HepG2 (cell line): ENCODE measurements at regions not wholly inside any gene's neighbourhood (a gene's known extent, or its start where the extent isn't known, plus 50 kb on each side); places are given as distances from the start of the nearest gene placed in this dataset.

Source experiments
- ATAC-seq: fragments of 200-7000 bp; cut with Tn5 transposase; 3 replicates; pipeline ENCODE4 v1.9.1; 2020; ENCODE audit warnings: mild to moderate bottlenecking, moderate library complexity
- BruUV-seq: library from RNA; stranded (reverse); fragments of 400-500 nt; replicated peaks from 2 replicates; lab custom pipeline; 2021; lab: Mats Ljungman, UMichigan
- CTCF ChIA-PET: fragments of 300-600 bp; formaldehyde crosslinking; extraction: SDS; loops from one replicate; lab custom pipeline; 2021; ENCODE audit warnings: low total read pairs, inconsistent platforms, low intra/inter-chr PET ratio; lab: Yijun Ruan, JAX
- POLR2A ChIA-PET: fragments of 350-600 bp; sonication (Branson Sonifier 250); formaldehyde crosslinking; loops from one replicate; lab custom pipeline; 2020; ENCODE audit warnings: antibody characterized with exemption, inconsistent platforms; lab: Yijun Ruan, JAX
- DNase-seq: peaks from one replicate; pipeline ENCODE4 v3.0.0-alpha.2; 2015; ENCODE audit warnings: low spot score
- FAIRE-seq: peaks from 3 replicates; lab custom pipeline; 2011; peaks lifted over from hg19 to GRCh38; lab: Jason Lieb, UNC
- H2AFZ ChIP-seq: one replicate; pipeline ENCODE4 v1.6.1; 2011; ENCODE audit warnings: low read length, inconsistent platforms
- H3K27ac ChIP-seq: fragments of 300-600 bp; 3 replicates; pipeline ENCODE4 v1.8.0; 2011; ENCODE audit warnings: mixed run types, mild to moderate bottlenecking, mixed read lengths, low read length, inconsistent platforms; ENCODE audit not compliant: insufficient read depth; ENCODE audit errors: extremely low read length
- H3K27me3 ChIP-seq, 2 experiments: fragments of 200-600 bp in 1 of 2; 2 replicates in 1 of 2; 3 replicates in 1 of 2; pipeline versions ENCODE4 v1.6.0 to v1.8.0; 2011; ENCODE audit warnings: low read length in 2 of 2, mild to moderate bottlenecking in 2 of 2, moderate library complexity in 2 of 2, inconsistent platforms in 1 of 2; ENCODE audit not compliant: insufficient read depth in 2 of 2, control insufficient read depth in 1 of 2
- H3K36me3 ChIP-seq, 2 experiments: fragments of 200-600 bp in 1 of 2; replicated peaks in 1 of 2; 2 replicates in 1 of 2; 3 replicates in 1 of 2; pipeline versions ENCODE4 v1.5.1 to v1.8.0; 2011; ENCODE audit warnings: low read length in 2 of 2, inconsistent platforms in 1 of 2; ENCODE audit not compliant: insufficient read depth in 2 of 2, control insufficient read depth in 1 of 2
- H3K4me1 ChIP-seq: 2 replicates; pipeline ENCODE4 v1.5.1; 2012; ENCODE audit warnings: low read length, inconsistent platforms; ENCODE audit not compliant: insufficient read depth
- H3K4me2 ChIP-seq: 2 replicates; pipeline ENCODE4 v1.6.0; 2011; ENCODE audit warnings: low read depth, low read length, inconsistent platforms
- H3K4me3 ChIP-seq, 3 experiments: fragments of 200-600 bp in 1 of 3; sonication (generic), shearing (Covaris generic) in 1 of 3; replicated peaks in 1 of 3; 2 replicates each; pipeline ENCODE4 v1.5.1; 2011 to 2016; ENCODE audit warnings: low read length in 3 of 3, inconsistent platforms in 2 of 3, low read depth in 2 of 3, mild to moderate bottlenecking in 2 of 3, control low read depth in 1 of 3, mixed read lengths in 1 of 3; ENCODE audit not compliant: insufficient read depth in 1 of 3
- H3K79me2 ChIP-seq: one replicate; pipeline ENCODE4 v1.6.1; 2011; ENCODE audit warnings: low read length, inconsistent platforms; ENCODE audit not compliant: insufficient read depth
- H3K9ac ChIP-seq: 2 replicates; pipeline ENCODE4 v1.6.0; 2011; ENCODE audit warnings: mild to moderate bottlenecking, low read depth, low read length, inconsistent platforms; ENCODE audit not compliant: insufficient read depth
- H3K9me3 ChIP-seq: 2 replicates; pipeline ENCODE4 v1.5.1; 2012; ENCODE audit warnings: mild to moderate bottlenecking, low read length
- H4K20me1 ChIP-seq: 2 replicates; pipeline ENCODE4 v1.6.0; 2011; ENCODE audit warnings: inconsistent platforms, mild to moderate bottlenecking, low read length, moderate library complexity; ENCODE audit not compliant: insufficient read depth
- FIP1L1 ChIP-seq: fragments of 200-400 bp; formaldehyde crosslinking; IDR thresholded peaks from 2 replicates; pipeline ENCODE4 v1.6.1; 2018; ENCODE audit warnings: low read depth, mild to moderate bottlenecking, low read length, moderate library complexity, borderline replicate concordance; ENCODE audit not compliant: insufficient read depth
- FOSL2 ChIP-seq: sonication (generic); formaldehyde crosslinking; IDR thresholded peaks from 2 replicates; pipeline ENCODE4 v1.4.0; 2020; ENCODE audit warnings: missing genetic modification reagents
- GTF2F1 ChIP-seq: fragments of 150-350 bp; IDR thresholded peaks from 2 replicates; pipeline ENCODE4 v1.6.1; 2014; ENCODE audit warnings: low read length
- HDAC2 ChIP-seq: sonication (generic); formaldehyde crosslinking; IDR thresholded peaks from 2 replicates; pipeline ENCODE4 v1.4.0; 2020; ENCODE audit warnings: missing genetic modification reagents
- HIVEP1 ChIP-seq: sonication (generic); formaldehyde crosslinking; IDR thresholded peaks from 2 replicates; pipeline ENCODE4 v1.4.0; 2020; ENCODE audit warnings: mild to moderate bottlenecking, missing genetic modification reagents
- NR2F2 ChIP-seq: IDR thresholded peaks from 2 replicates; pipeline ENCODE4 v1.6.1; 2012; ENCODE audit warnings: low read depth, inconsistent platforms, borderline replicate concordance
- STAG1 ChIP-seq: sonication (generic); formaldehyde crosslinking; IDR thresholded peaks from 2 replicates; pipeline ENCODE4 v1.4.0; 2020; ENCODE audit warnings: missing genetic modification reagents
- TMF1 ChIP-seq: sonication (generic); formaldehyde crosslinking; IDR thresholded peaks from 2 replicates; pipeline ENCODE4 v1.8.1; 2022; ENCODE audit warnings: low read depth, missing genetic modification reagents
- ZNF138 ChIP-seq: sonication (generic); formaldehyde crosslinking; IDR thresholded peaks from 2 replicates; pipeline ENCODE4 v1.5.0; 2020; ENCODE audit warnings: mild to moderate bottlenecking, low read depth, missing genetic modification reagents
- ZNF619 ChIP-seq: sonication (generic); formaldehyde crosslinking; IDR thresholded peaks from 2 replicates; pipeline ENCODE4 v1.4.0; 2020; ENCODE audit warnings: mild to moderate bottlenecking, missing genetic modification reagents
- ZNF670 ChIP-seq: sonication (generic); formaldehyde crosslinking; IDR thresholded peaks from 2 replicates; pipeline ENCODE4 v1.8.0; 2022; ENCODE audit warnings: mild to moderate bottlenecking, missing genetic modification reagents, borderline replicate concordance
- ZNF737 ChIP-seq: sonication (generic); formaldehyde crosslinking; IDR thresholded peaks from 2 replicates; pipeline ENCODE4 v1.5.0; 2020; ENCODE audit warnings: missing genetic modification reagents, mild to moderate bottlenecking, borderline replicate concordance
- ZNF883 ChIP-seq: sonication (generic); formaldehyde crosslinking; IDR thresholded peaks from 2 replicates; pipeline ENCODE4 v1.5.1; 2020; ENCODE audit warnings: mild to moderate bottlenecking, missing genetic modification reagents; ENCODE audit errors: not compliant biosample characterization
- ZNF891 ChIP-seq: sonication (generic); formaldehyde crosslinking; IDR thresholded peaks from 2 replicates; pipeline ENCODE4 v1.5.0; 2020; ENCODE audit warnings: mild to moderate bottlenecking, missing genetic modification reagents
- WGBS: methylation state at CpG from one replicate; pipeline ENCODE4 v1.1.6; 2017; ENCODE audit warnings: low lambda C conversion rate; 5-methylcytosine and 5-hydroxymethylcytosine counted together
- in situ Hi-C: cut with HindIII; loops from 2 replicates; pipeline ENCODE4 v1.10.0; 2017; ENCODE audit warnings: low pct_unique_long_range_greater_than_20kb; ENCODE audit not compliant: extremely low pct_ligation_motif_present
- intact Hi-C: fragments of 100-400 bp; cut with micrococcal nuclease; formaldehyde crosslinking; loops from one replicate; pipeline ENCODE4 v1.10.0; 2022; ENCODE audit not compliant: unreplicated experiment
- TF ChIP-seq, protein P1 (sequence below): sonication (generic); formaldehyde crosslinking; IDR thresholded peaks from 2 replicates; pipeline ENCODE4 v1.5.1; 2020; ENCODE audit warnings: missing genetic modification reagents, mild to moderate bottlenecking, borderline replicate concordance

GRCh38 chr4:185956544-185956940 is 112.4 kb upstream of the TLR3 start:
- intact Hi-C loops (no loop called here), in situ Hi-C loops (no loop called here)
- Histone ChIP-seq H3K27ac (no peak overlapping the region), H3K79me2 (no peaks in the 10 kb centered on the region), H2AFZ (no peak overlapping the region), H3K9me3 (no peaks in the 10 kb centered on the region), H3K4me3 (no peak overlapping the region), H3K27me3 (peaks cover 0 to 11% of the 10 kb centered on the region in 2 experiments; a peak in 2 of 5 replicates), H3K4me1 (peaks cover 8% of the 10 kb centered on the region; the same call in 1 of the 2 replicates), H4K20me1 (no peaks in the 10 kb centered on the region), H3K4me2 (no peak overlapping the region), H3K36me3 (no peaks in the 10 kb centered on the region), H3K9ac (no peak overlapping the region)
- TF ChIP-seq ZNF891 (no peak), HDAC2 (no peak), TMF1 (no peak), GTF2F1 (no peak), ZNF619 (CRISPR knock-in tag) (no peak), NR2F2 (no peak), FIP1L1 (no peak), HIVEP1 (CRISPR knock-in tag) (no peak), FOSL2 (no peak), STAG1 (CRISPR knock-in tag) (no peak), ZNF737 (no peak), ZNF138 (CRISPR knock-in tag) (no peak), ZNF883 (CRISPR knock-in tag) (no peak), ZNF670 (CRISPR knock-in tag) (no peak)
- TF ChIP-seq, protein P1, sequence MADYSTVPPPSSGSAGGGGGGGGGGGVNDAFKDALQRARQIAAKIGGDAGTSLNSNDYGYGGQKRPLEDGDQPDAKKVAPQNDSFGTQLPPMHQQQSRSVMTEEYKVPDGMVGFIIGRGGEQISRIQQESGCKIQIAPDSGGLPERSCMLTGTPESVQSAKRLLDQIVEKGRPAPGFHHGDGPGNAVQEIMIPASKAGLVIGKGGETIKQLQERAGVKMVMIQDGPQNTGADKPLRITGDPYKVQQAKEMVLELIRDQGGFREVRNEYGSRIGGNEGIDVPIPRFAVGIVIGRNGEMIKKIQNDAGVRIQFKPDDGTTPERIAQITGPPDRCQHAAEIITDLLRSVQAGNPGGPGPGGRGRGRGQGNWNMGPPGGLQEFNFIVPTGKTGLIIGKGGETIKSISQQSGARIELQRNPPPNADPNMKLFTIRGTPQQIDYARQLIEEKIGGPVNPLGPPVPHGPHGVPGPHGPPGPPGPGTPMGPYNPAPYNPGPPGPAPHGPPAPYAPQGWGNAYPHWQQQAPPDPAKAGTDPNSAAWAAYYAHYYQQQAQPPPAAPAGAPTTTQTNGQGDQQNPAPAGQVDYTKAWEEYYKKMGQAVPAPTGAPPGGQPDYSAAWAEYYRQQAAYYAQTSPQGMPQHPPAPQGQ (CRISPR knock-in tag) = no peak
- DNase-seq (no peak), ATAC-seq (no peak), FAIRE-seq (no peak)
- POLR2A ChIA-PET = no interaction called here
- 51% methylated on average over 4 of the region's 4 CpGs for WGBS
- CTCF ChIA-PET = no interaction called here
- BruUV-seq = no TSS peak
